ENCODE measurements at regions not wholly inside any gene's neighbourhood (a gene's known extent, or its start where the extent isn't known, plus 50 kb on each side); places are given as distances from the start of the nearest gene placed in this dataset.

DNA sequence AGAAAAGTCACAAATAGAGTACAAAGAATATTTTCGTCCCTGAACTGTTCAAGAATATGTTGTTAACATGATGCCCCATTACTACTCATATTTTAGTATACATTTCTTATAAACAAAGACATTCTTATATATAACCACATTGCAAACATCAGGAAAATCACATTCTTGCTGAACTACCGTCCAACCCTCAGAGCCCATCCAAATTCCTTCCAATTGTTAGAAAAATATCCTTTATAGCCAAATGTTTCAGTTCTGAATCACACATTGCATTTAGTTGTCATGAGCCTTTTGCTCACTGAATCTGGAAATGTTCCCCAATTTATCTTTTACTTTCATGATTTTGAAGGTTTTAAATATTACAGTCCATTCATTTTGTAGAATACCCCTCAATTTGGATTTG lies 467.8 kb upstream of the ARGLU1 start:
- Histone ChIP-seq H3K79me2 (ENCODE audit: insufficient read depth, low read length) (no peaks in the 10 kb centered on the region), H3K4ac (ENCODE audit: low read depth, low read length) (no peak overlapping the region), H3K56ac (ENCODE audit: insufficient read length, low read depth, low read length) (no peak overlapping the region), H2BK20ac (ENCODE audit: low read depth, low read length, poor library complexity, severe bottlenecking) (no peak overlapping the region), H3K9me3 (ENCODE audit: control insufficient read depth, low read depth, low read length) (no peaks in the 10 kb centered on the region), H2BK12ac (ENCODE audit: insufficient read length, low read depth, low read length) (no peak overlapping the region), H4K5ac (ENCODE audit: insufficient read length, low read depth, low read length) (no peak overlapping the region), H3K27me3 (ENCODE audit: insufficient read depth, low read length) (no peaks in the 10 kb centered on the region), H2AFZ (ENCODE audit: low read length) (no peak overlapping the region), H2BK120ac (ENCODE audit: low read depth, low read length, poor library complexity, severe bottlenecking) (no peak overlapping the region), H3K27ac (ENCODE audit: insufficient read length, low read depth, low read length) (no peak overlapping the region), H2BK5ac (ENCODE audit: insufficient read length, low read length) (no peak overlapping the region), H3K18ac (ENCODE audit: insufficient read length, low read depth, low read length) (no peak overlapping the region), H3K4me1 (ENCODE audit: insufficient read depth, low read length) (0 out of 2 replicates have a peak, but pooled peaks cover 2% of the 10 kb centered on the region), H3K9ac (ENCODE audit: extremely low read depth, insufficient read length, low read length) (no peak overlapping the region), H3K23me2 (ENCODE audit: insufficient read length, low read depth, low read length, poor library complexity, severe bottlenecking) (no peaks in the 10 kb centered on the region), H2BK15ac (ENCODE audit: low read depth, low read length) (no peak overlapping the region), H3K14ac (ENCODE audit: insufficient read depth, low read length) (no peak overlapping the region), H3K4me2 (ENCODE audit: insufficient read depth, insufficient read length, low read length) (no peak overlapping the region), H4K91ac (ENCODE audit: insufficient read length, low read depth, low read length) (no peak overlapping the region), H3T11ph (ENCODE audit: low read length) (no peak overlapping the region), H3K79me1 (ENCODE audit: insufficient read depth, low read depth, low read length, poor library complexity, severe bottlenecking) (no peaks in the 10 kb centered on the region), H4K20me1 (ENCODE audit: control insufficient read depth, insufficient read depth, insufficient read length) (no peaks in the 10 kb centered on the region), H2AK5ac (ENCODE audit: insufficient read length, low read length) (no peak overlapping the region), H3K23ac (ENCODE audit: insufficient read length, low read depth, low read length) (no peak overlapping the region), H4K8ac (replicated peaks; ENCODE audit: insufficient read length, low read depth, low read length) (no peak overlapping the region)
- no peak overlapping the region for H3K4me3 Mint-ChIP-seq
- WGBS (ENCODE audit: extremely low coverage, insufficient read length, low lambda C conversion rate) = no CpG with 5 or more reads among the region's 2 CpGs
- DNase-seq = no peak
- TF ChIP-seq, protein P1, sequence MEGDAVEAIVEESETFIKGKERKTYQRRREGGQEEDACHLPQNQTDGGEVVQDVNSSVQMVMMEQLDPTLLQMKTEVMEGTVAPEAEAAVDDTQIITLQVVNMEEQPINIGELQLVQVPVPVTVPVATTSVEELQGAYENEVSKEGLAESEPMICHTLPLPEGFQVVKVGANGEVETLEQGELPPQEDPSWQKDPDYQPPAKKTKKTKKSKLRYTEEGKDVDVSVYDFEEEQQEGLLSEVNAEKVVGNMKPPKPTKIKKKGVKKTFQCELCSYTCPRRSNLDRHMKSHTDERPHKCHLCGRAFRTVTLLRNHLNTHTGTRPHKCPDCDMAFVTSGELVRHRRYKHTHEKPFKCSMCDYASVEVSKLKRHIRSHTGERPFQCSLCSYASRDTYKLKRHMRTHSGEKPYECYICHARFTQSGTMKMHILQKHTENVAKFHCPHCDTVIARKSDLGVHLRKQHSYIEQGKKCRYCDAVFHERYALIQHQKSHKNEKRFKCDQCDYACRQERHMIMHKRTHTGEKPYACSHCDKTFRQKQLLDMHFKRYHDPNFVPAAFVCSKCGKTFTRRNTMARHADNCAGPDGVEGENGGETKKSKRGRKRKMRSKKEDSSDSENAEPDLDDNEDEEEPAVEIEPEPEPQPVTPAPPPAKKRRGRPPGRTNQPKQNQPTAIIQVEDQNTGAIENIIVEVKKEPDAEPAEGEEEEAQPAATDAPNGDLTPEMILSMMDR (conservative IDR thresholded peaks at IDR 0.05) = no peak
- H3K27me3 Mint-ChIP-seq (ENCODE audit: low read depth) = no peaks in the 10 kb centered on the region
- no peaks in the 10 kb centered on the region; a peak in 3 of 5 replicates for H3K9me3 Mint-ChIP-seq
- no peaks in the 10 kb centered on the region; a peak in 1 of 7 replicates for H3K36me3 Mint-ChIP-seq (ENCODE audit: insufficient read depth in 1 of 3, low read depth in 3 of 3)
- H3K27ac Mint-ChIP-seq = no peak overlapping the region
- H3K4me1 Mint-ChIP-seq = peaks cover 22 to 25% of the 10 kb centered on the region in 2 experiments

Measured in H9 (cell line).